ENCODE measurements at regions not wholly inside any gene's neighbourhood (a gene's known extent, or its start where the extent isn't known, plus 50 kb on each side); places are given as distances from the start of the nearest gene placed in this dataset.
"Not testable (repeated sequence)": the region's sequence is repeated elsewhere in the genome, so short reads cannot be mapped to it uniquely, and the experiment has no call there.

- peak; percentile 24 for DNase-seq (ENCODE audit: low read depth)
- TF ChIP-seq, protein P1, sequence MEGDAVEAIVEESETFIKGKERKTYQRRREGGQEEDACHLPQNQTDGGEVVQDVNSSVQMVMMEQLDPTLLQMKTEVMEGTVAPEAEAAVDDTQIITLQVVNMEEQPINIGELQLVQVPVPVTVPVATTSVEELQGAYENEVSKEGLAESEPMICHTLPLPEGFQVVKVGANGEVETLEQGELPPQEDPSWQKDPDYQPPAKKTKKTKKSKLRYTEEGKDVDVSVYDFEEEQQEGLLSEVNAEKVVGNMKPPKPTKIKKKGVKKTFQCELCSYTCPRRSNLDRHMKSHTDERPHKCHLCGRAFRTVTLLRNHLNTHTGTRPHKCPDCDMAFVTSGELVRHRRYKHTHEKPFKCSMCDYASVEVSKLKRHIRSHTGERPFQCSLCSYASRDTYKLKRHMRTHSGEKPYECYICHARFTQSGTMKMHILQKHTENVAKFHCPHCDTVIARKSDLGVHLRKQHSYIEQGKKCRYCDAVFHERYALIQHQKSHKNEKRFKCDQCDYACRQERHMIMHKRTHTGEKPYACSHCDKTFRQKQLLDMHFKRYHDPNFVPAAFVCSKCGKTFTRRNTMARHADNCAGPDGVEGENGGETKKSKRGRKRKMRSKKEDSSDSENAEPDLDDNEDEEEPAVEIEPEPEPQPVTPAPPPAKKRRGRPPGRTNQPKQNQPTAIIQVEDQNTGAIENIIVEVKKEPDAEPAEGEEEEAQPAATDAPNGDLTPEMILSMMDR (conservative IDR thresholded peaks at IDR 0.05; ENCODE audit: low read depth, low read length) = no peak
- H3K4me3 ChIP-seq (ENCODE audit: low read length) = no peak overlapping the region
Observed at GRCh38 chr11:23924226-23924625, 572.6 kb upstream of the LUZP2 start.

GRCh38 chr11:23931443-23931842 is 565.4 kb upstream of the LUZP2 start:
- no peak overlapping the region for H3K4me3 ChIP-seq (ENCODE audit: low read length)
- TF ChIP-seq, protein P1 (conservative IDR thresholded peaks at IDR 0.05; ENCODE audit: low read depth, low read length) = no peak
- no peak for DNase-seq (ENCODE audit: low read depth)

DNA sequence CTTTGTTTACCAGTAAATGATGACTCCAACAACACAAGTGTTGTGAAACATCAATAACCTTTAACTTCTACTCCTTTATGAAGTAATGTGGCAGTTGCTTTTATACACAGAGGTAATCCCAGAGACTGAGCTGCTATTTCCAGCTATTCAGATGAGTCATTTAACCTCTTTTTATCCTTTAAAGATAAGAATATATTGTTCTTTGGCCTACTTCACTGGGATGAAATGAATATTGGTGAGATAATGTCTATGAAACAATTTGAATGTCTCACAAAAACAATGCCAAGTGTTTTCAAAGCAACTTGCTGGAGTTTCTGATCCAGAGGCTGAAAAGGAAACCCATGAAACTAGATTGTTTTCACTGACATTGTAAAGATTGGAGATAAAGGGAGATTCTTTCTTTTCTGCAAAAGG is 564.4 kb upstream of the LUZP2 start:
- TF ChIP-seq, protein P1 (conservative IDR thresholded peaks at IDR 0.05; ENCODE audit: low read depth, low read length) = no peak
- no peak overlapping the region for H3K4me3 ChIP-seq (ENCODE audit: low read length)
- peak; percentile 48 for DNase-seq (ENCODE audit: low read depth)

GRCh38 chr11:23933721-23934120 is 563.1 kb upstream of the LUZP2 start:
- no peak overlapping the region for H3K4me3 ChIP-seq (ENCODE audit: low read length)
- no peak for DNase-seq (ENCODE audit: low read depth)
- TF ChIP-seq, protein P1 (conservative IDR thresholded peaks at IDR 0.05; ENCODE audit: low read depth, low read length) = no peak

GRCh38 chr11:23934671-23935270 is 562.1 kb upstream of the LUZP2 start:
- not testable (repeated sequence) for DNase-seq (ENCODE audit: low read depth); H3K4me3 ChIP-seq (ENCODE audit: low read length)

- not testable (repeated sequence) for H3K4me3 ChIP-seq (ENCODE audit: low read length)
Observed at GRCh38 chr11:23942117-23942815, 554.6 kb upstream of the LUZP2 start.

DNA sequence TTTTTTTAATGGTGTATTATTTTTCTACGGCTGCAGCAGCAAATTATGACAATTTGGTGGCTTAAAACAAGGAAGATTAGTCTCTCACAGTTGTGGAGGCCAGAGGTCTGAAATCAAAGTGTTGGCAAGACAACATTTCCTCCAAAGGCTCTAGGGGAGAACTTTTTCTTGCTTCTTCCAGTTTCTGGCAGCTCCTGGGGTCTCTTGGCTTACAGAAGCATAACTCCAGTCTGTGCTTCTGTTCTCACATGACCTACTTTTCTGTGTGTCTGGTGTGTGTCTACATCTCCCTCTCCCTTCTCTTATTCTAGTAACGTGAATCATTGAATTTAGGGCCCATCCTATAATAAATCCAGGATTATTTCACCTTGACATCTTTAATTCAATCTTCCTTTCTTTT is 551.9 kb upstream of the LUZP2 start:
- TF ChIP-seq, protein P1 (conservative IDR thresholded peaks at IDR 0.05; ENCODE audit: low read depth, low read length) = no peak
- DNase-seq (ENCODE audit: low read depth) = no peak
- H3K4me3 ChIP-seq (ENCODE audit: low read length) = no peak overlapping the region

More at GRCh38 chr11:23942117-23942815, 554.6 kb upstream of the LUZP2 start:
- DNase-seq (ENCODE audit: low read depth) = not testable (repeated sequence)

- no peak for DNase-seq (ENCODE audit: low read depth)
- TF ChIP-seq, protein P1 (conservative IDR thresholded peaks at IDR 0.05; ENCODE audit: low read depth, low read length) = no peak
- H3K4me3 ChIP-seq (ENCODE audit: low read length) = no peak overlapping the region
Observed at GRCh38 chr11:23947883-23948282, 549.0 kb upstream of the LUZP2 start.

All from retinal pigment epithelial cell (primary cell).